ENCODE measurements at regions not wholly inside any gene's neighbourhood (a gene's known extent, or its start where the extent isn't known, plus 50 kb on each side); places are given as distances from the start of the nearest gene placed in this dataset.

DNA sequence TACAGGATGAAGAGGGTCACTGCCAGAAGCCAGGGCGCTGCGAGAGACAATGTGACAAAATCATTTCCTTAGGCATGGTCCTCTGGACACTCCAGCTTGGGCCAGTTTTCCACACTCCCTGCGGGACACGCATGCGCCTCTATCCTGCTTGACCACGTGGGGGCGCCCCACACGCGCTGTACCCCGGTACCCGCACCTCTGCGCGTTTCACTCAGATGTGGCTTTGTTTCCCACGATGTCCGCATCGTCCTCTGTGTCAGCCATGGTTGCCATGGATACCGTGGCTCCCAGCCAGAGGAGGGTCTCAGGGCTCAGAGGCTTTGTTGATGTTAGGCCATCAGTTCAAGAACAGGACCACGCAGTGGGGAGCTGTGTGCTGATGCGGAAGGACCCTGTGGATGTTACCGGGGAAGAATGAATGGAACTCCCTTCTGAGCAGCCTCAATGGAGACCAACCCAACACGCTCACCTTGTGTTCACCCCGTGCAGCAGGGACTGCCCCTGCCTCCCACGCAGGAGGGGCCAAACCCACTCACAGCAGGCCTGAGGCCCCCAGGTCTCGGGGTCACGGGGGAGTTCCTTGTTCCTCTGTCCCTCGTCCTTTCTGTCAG is 65.8 kb upstream of the SLC22A11 start:
- DNase-seq (ENCODE audit: extremely low read depth, low read depth) = no peak
- TF ChIP-seq, protein P1, sequence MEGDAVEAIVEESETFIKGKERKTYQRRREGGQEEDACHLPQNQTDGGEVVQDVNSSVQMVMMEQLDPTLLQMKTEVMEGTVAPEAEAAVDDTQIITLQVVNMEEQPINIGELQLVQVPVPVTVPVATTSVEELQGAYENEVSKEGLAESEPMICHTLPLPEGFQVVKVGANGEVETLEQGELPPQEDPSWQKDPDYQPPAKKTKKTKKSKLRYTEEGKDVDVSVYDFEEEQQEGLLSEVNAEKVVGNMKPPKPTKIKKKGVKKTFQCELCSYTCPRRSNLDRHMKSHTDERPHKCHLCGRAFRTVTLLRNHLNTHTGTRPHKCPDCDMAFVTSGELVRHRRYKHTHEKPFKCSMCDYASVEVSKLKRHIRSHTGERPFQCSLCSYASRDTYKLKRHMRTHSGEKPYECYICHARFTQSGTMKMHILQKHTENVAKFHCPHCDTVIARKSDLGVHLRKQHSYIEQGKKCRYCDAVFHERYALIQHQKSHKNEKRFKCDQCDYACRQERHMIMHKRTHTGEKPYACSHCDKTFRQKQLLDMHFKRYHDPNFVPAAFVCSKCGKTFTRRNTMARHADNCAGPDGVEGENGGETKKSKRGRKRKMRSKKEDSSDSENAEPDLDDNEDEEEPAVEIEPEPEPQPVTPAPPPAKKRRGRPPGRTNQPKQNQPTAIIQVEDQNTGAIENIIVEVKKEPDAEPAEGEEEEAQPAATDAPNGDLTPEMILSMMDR (IDR thresholded peaks at IDR 0.05; ENCODE audit: low read depth, low read length) = peak; percentile 59

GRCh38 chr11:64490562-64491216 is 65.1 kb upstream of the SLC22A11 start:
- no peak for DNase-seq (ENCODE audit: extremely low read depth, low read depth)
- TF ChIP-seq, protein P1 (IDR thresholded peaks at IDR 0.05; ENCODE audit: low read depth, low read length) = no peak

- TF ChIP-seq, protein P1 (IDR thresholded peaks at IDR 0.05; ENCODE audit: low read depth, low read length) = no peak
- DNase-seq (ENCODE audit: extremely low read depth, low read depth) = no peak
Measured at GRCh38 chr11:64492561-64492960, 63.2 kb upstream of the SLC22A11 start.

DNA sequence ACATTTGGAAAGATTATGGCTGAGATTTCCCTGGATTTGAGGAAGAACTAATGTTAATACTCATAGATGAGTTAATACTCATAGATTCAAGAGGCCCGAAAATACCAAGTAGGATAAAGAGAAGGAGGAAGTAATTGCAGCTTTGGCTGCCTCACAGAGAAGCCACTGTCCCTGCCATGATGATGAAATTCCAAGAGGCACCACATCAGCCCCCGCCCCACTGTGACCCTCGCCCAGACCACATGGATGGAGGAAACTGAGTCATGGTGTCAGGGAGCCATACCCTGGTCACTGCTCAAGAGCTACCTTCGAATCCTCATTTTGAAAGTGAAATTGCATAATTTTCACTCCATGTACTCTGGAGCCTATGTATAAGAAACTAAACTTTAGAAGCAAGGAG is 57.6 kb upstream of the SLC22A11 start:
- TF ChIP-seq, protein P1 (IDR thresholded peaks at IDR 0.05; ENCODE audit: low read depth, low read length) = no peak
- no peak for DNase-seq (ENCODE audit: extremely low read depth, low read depth)

DNA sequence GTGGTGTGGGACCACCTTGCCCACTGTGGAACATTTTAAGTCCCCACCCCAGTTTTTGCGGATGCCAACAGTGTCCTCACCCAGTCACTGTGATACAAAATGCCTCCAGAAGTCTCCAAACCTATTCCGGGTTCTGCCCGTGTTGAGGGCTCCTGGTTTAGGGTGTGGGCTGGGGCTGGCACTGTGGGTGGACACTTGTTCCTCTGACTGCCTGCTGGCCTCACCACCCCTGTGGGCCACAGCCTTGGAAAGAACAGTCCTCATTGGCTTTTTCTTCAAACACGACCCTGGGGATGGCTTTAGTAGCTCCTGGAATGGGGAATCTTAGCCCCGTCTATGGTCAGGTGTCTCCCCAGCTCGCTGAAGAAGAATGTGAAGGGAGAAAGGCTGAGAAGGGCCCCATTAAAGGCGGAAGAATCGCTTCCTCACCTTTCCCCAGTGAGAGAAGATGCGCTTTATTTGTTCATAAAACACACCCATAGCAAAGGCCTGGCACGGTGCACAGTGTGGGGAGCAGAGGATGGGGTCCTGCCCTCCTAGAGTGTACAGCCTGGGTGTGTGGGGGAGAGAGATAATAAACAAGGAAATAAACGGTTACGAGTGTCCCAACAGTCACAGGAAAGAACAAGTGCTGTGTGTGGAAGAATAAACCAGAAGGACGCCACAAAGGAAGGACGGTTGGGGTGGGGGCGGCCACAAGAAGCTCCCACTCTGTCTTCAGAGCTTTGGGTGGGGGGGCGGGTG is 56.3 kb upstream of the SLC22A11 start:
- no peak for DNase-seq (ENCODE audit: extremely low read depth, low read depth)
- TF ChIP-seq, protein P1 (IDR thresholded peaks at IDR 0.05; ENCODE audit: low read depth, low read length) = no peak

DNA sequence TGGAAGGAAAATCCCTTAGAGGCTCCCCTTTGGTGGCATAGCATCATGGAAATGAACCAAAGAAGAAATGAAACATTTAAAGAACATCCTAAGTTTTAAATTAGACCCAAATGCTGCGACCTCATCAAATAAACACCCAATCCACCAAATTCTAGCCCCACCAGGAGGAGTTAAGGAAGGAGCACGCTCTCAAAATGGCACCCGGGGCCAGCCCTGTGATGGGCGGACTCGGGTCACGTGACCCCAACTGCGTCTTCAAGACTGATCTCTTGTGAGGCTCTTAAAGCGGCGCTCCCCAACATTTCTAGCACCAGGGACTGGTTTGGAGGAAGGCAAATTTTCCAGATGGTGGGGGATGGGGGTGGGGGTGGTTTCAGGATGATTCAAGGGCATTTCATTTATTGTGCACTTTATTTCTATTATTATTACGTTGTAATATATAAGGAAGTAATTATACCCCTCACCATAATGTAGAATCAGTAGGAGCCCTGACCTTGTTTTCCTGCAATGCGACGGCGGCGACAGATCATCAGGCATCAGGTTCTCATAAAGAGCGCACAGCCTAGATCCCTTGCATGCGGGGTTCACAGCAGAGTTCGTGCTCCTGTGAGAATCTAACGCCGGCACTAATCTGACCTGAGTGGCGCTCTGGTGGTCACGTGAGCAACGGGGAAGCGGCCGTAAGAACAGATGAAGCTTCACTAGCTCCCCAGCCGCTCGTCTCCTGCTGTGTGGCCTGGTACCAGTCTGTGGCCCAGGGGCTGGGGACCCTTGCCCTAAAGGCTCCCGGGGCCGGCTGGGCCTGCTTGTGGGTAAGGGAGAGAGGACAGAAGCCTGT is 55.3 kb upstream of the SLC22A11 start:
- TF ChIP-seq, protein P1 (IDR thresholded peaks at IDR 0.05; ENCODE audit: low read depth, low read length) = no peak
- DNase-seq (ENCODE audit: extremely low read depth, low read depth) = no peak
